ENCODE measurements at regions not wholly inside any gene's neighbourhood (a gene's known extent, or its start where the extent isn't known, plus 50 kb on each side); places are given as distances from the start of the nearest gene placed in this dataset.

- DNase-seq (ENCODE audit: insufficient read length, low spot score) (no peak), FAIRE-seq (no peak)
Observed at GRCh38 chr10:78491812-78492211, 458.1 kb downstream of the RPS24 start.

- DNase-seq (ENCODE audit: insufficient read length, low spot score), result no peak
Observed at GRCh38 chr10:78492424-78492823, 458.8 kb downstream of the RPS24 start.

GRCh38 chr10:78494179-78494578, 460.5 kb downstream of the RPS24 start:
- DNase-seq (ENCODE audit: insufficient read length, low spot score) (no peak), FAIRE-seq (no peak)

More at GRCh38 chr10:78492424-78492823, 458.8 kb downstream of the RPS24 start:
- FAIRE-seq, result no peak

- DNase-seq (ENCODE audit: insufficient read length, low spot score) (no peak), FAIRE-seq (no peak)
Observed at GRCh38 chr10:78502210-78502936, 468.7 kb downstream of the RPS24 start.

- no peak for FAIRE-seq
- no peak for DNase-seq (ENCODE audit: insufficient read length, low spot score)
Observed at GRCh38 chr10:78504181-78504580, 470.5 kb downstream of the RPS24 start.

- no peak for FAIRE-seq
Observed at GRCh38 chr10:78505657-78506056, 472.0 kb downstream of the RPS24 start.

GRCh38 chr10:78506614-78507013, 473.0 kb downstream of the RPS24 start:
- no peak for DNase-seq (ENCODE audit: insufficient read length, low spot score)
- FAIRE-seq, result no peak

More at GRCh38 chr10:78505657-78506056, 472.0 kb downstream of the RPS24 start:
- DNase-seq (ENCODE audit: insufficient read length, low spot score), result no peak

- FAIRE-seq, result no peak
- no peak for DNase-seq (ENCODE audit: insufficient read length, low spot score)
Observed at GRCh38 chr10:78507510-78508160, 474.0 kb downstream of the RPS24 start.

GRCh38 chr10:78508955-78509748, 475.5 kb downstream of the RPS24 start:
- DNase-seq (ENCODE audit: insufficient read length, low spot score) (no peak), FAIRE-seq (no peak)

- no peak for DNase-seq (ENCODE audit: insufficient read length, low spot score)
- FAIRE-seq, result no peak
Observed at GRCh38 chr10:78510566-78511323, 477.1 kb downstream of the RPS24 start.

GRCh38 chr10:78511324-78512204, 477.9 kb downstream of the RPS24 start:
- no peak for DNase-seq (ENCODE audit: insufficient read length, low spot score)
- no peak for FAIRE-seq

- FAIRE-seq (no peak), DNase-seq (ENCODE audit: insufficient read length, low spot score) (no peak)
Observed at GRCh38 chr10:78512205-78512550, 478.5 kb downstream of the RPS24 start.

- DNase-seq (ENCODE audit: insufficient read length, low spot score), result no peak
Observed at GRCh38 chr10:78513330-78513729, 479.7 kb downstream of the RPS24 start.

GRCh38 chr10:78513986-78514385, 480.3 kb downstream of the RPS24 start:
- DNase-seq (ENCODE audit: insufficient read length, low spot score) (no peak), FAIRE-seq (no peak)

More at GRCh38 chr10:78513330-78513729, 479.7 kb downstream of the RPS24 start:
- FAIRE-seq, result no peak

GRCh38 chr10:78514459-78514858, 480.8 kb downstream of the RPS24 start:
- FAIRE-seq, result no peak
- no peak for DNase-seq (ENCODE audit: insufficient read length, low spot score)

GRCh38 chr10:78515038-78515872, 481.6 kb downstream of the RPS24 start:
- DNase-seq (ENCODE audit: insufficient read length, low spot score) (no peak), FAIRE-seq (no peak)

GRCh38 chr10:78515873-78516153, 482.1 kb downstream of the RPS24 start:
- FAIRE-seq (no peak), DNase-seq (ENCODE audit: insufficient read length, low spot score) (no peak)

GRCh38 chr10:78516236-78516635, 482.6 kb downstream of the RPS24 start:
- no peak for FAIRE-seq
- no peak for DNase-seq (ENCODE audit: insufficient read length, low spot score)

GRCh38 chr10:78516756-78517155, 483.1 kb downstream of the RPS24 start:
- no peak for DNase-seq (ENCODE audit: insufficient read length, low spot score)
- FAIRE-seq, result no peak

Measured in GM19239 (cell line).